Lower leg skin (tissue), 3 donors: ENCODE measurements at regions not wholly inside any gene's neighbourhood (a gene's known extent, or its start where the extent isn't known, plus 50 kb on each side); places are given as distances from the start of the nearest gene placed in this dataset.

ENCODE experiments used
- CTCF ChIP-seq, 3 donors: fragments of 450-650 bp; IDR thresholded peaks; one replicate each; pipeline ENCODE4 v1.5.1; 2016; ENCODE audit warnings: antibody characterized with exemption in 3 of 3, mild to moderate bottlenecking in 3 of 3, moderate library complexity in 2 of 3
- POLR2A ChIP-seq, 2 donors: fragments of 450-650 bp; IDR thresholded peaks; one replicate each; pipeline ENCODE4 v1.6.1; 2016 to 2017; ENCODE audit warnings: antibody characterized with exemption in 2 of 2, mild to moderate bottlenecking in 1 of 2, moderate library complexity in 1 of 2

GRCh38 chr13:107678075-107678689 lies 537.2 kb downstream of the LIG4 start:
- TF ChIP-seq CTCF (IDR thresholded peaks at IDR 0.05) (no peak), POLR2A (IDR thresholded peaks at IDR 0.05) (no peak)
